SK-N-SH treated with all-trans-retinoic acid at 6 μM for 48 hours (cell line): ENCODE measurements at regions not wholly inside any gene's neighbourhood (a gene's known extent, or its start where the extent isn't known, plus 50 kb on each side); places are given as distances from the start of the nearest gene placed in this dataset.
A peak's percentile ranks its signal among the peaks of the same experiment; 100 is the strongest.

Source experiments
- ATAC-seq: fragments of 200-7000 bp; cut with Tn5 transposase; 3 replicates; pipeline ENCODE4 v1.9.1; 2020; ENCODE audit warnings: mild to moderate bottlenecking, moderate library complexity
- ARNTL ChIP-seq: fragments of 450-650 bp; formaldehyde crosslinking; IDR thresholded peaks from 2 replicates; pipeline ENCODE4 v1.5.0; 2020; ENCODE audit warnings: low read depth, mild to moderate bottlenecking, moderate library complexity, borderline replicate concordance
- BACH2 ChIP-seq: fragments of 250-450 bp; sonication (Bioruptor Pico); IDR thresholded peaks from 2 replicates; pipeline ENCODE4 v1.9.0; 2021; ENCODE audit warnings: mild to moderate bottlenecking, borderline replicate concordance
- CSRNP3 ChIP-seq: fragments of 250-450 bp; sonication (Bioruptor Pico); IDR thresholded peaks from 2 replicates; pipeline ENCODE4 v1.5.1; 2021; ENCODE audit warnings: mild to moderate bottlenecking, moderate library complexity
- GLIS3 ChIP-seq: fragments of 250-450 bp; sonication (Bioruptor Pico); IDR thresholded peaks from 2 replicates; pipeline ENCODE4 v1.5.0; 2020; ENCODE audit warnings: mild to moderate bottlenecking, moderate library complexity
- ISL1 ChIP-seq: fragments of 250-450 bp; sonication (Bioruptor Pico); IDR thresholded peaks from 2 replicates; pipeline ENCODE4 v2.1.2; 2022; ENCODE audit warnings: mild to moderate bottlenecking, moderate library complexity
- OSR1 ChIP-seq: fragments of 250-450 bp; sonication (Bioruptor Pico); IDR thresholded peaks from 2 replicates; pipeline ENCODE4 v1.8.0; 2022; ENCODE audit warnings: moderate library complexity, mild to moderate bottlenecking, inconsistent platforms
- POU6F1 ChIP-seq: fragments of 250-450 bp; sonication (Bioruptor Pico); IDR thresholded peaks from 2 replicates; pipeline ENCODE4 v1.8.0; 2021; ENCODE audit warnings: low read depth, mild to moderate bottlenecking, moderate library complexity, borderline replicate concordance
- PPARA ChIP-seq: fragments of 250-450 bp; sonication (Bioruptor Pico); IDR thresholded peaks from 2 replicates; pipeline ENCODE4 v1.5.0; 2020; ENCODE audit warnings: mild to moderate bottlenecking, borderline replicate concordance
- RARB ChIP-seq: fragments of 250-450 bp; sonication (Bioruptor Pico); IDR thresholded peaks from 2 replicates; pipeline ENCODE4 v1.8.0; 2021; ENCODE audit warnings: mild to moderate bottlenecking, moderate library complexity
- SNAI2 ChIP-seq: fragments of 250-450 bp; sonication (Bioruptor Pico); IDR thresholded peaks from 2 replicates; pipeline ENCODE4 v1.5.0; 2020; ENCODE audit warnings: mild to moderate bottlenecking, moderate library complexity
- TCF4 ChIP-seq: fragments of 250-450 bp; sonication (Bioruptor Pico); IDR thresholded peaks from 2 replicates; pipeline ENCODE4 v1.8.0; 2021; ENCODE audit warnings: mild to moderate bottlenecking, moderate library complexity, borderline replicate concordance
- TOX ChIP-seq: fragments of 250-450 bp; sonication (Bioruptor Pico); IDR thresholded peaks from 2 replicates; pipeline ENCODE4 v1.8.0; 2021; ENCODE audit warnings: mild to moderate bottlenecking, moderate library complexity, borderline replicate concordance
- ZC3H10 ChIP-seq: fragments of 250-450 bp; sonication (Bioruptor Pico); IDR thresholded peaks from 2 replicates; pipeline ENCODE4 v1.5.1; 2021; ENCODE audit warnings: mild to moderate bottlenecking, moderate library complexity
- ZFP3 ChIP-seq: fragments of 250-450 bp; sonication (Bioruptor Pico); IDR thresholded peaks from 2 replicates; pipeline ENCODE4 v1.5.0; 2020; ENCODE audit warnings: mild to moderate bottlenecking, moderate library complexity
- ZFP30 ChIP-seq: fragments of 450-650 bp; formaldehyde crosslinking; IDR thresholded peaks from 2 replicates; pipeline ENCODE4 v1.5.0; 2022; ENCODE audit warnings: mild to moderate bottlenecking, moderate library complexity
- ZNF565 ChIP-seq: fragments of 450-650 bp; formaldehyde crosslinking; conservative IDR thresholded peaks from 2 replicates; pipeline ENCODE4 v1.5.0; 2020; ENCODE audit warnings: low read depth, mild to moderate bottlenecking, moderate library complexity
- ZNF70 ChIP-seq: fragments of 450-650 bp; formaldehyde crosslinking; IDR thresholded peaks from 2 replicates; pipeline ENCODE4 v1.5.0; 2020; ENCODE audit warnings: mild to moderate bottlenecking, moderate library complexity
- ZNF8 ChIP-seq: fragments of 450-650 bp; formaldehyde crosslinking; IDR thresholded peaks from 2 replicates; pipeline ENCODE4 v1.5.0; 2020; ENCODE audit warnings: mild to moderate bottlenecking, moderate library complexity
- TF ChIP-seq, protein P1 (sequence below): fragments of 250-450 bp; sonication (Bioruptor Pico); IDR thresholded peaks from 2 replicates; pipeline ENCODE4 v1.5.0; 2020; ENCODE audit warnings: mild to moderate bottlenecking, moderate library complexity
- TF ChIP-seq, protein P2 (sequence below): fragments of 250-450 bp; sonication (Bioruptor Pico); IDR thresholded peaks from 2 replicates; pipeline ENCODE4 v1.8.0; 2020; ENCODE audit warnings: mild to moderate bottlenecking, moderate library complexity, borderline replicate concordance
- TF ChIP-seq, protein P3 (sequence below): fragments of 250-450 bp; sonication (Bioruptor Pico); IDR thresholded peaks from 2 replicates; pipeline ENCODE4 v1.5.1; 2020; ENCODE audit warnings: low read depth, mild to moderate bottlenecking, moderate library complexity

DNA sequence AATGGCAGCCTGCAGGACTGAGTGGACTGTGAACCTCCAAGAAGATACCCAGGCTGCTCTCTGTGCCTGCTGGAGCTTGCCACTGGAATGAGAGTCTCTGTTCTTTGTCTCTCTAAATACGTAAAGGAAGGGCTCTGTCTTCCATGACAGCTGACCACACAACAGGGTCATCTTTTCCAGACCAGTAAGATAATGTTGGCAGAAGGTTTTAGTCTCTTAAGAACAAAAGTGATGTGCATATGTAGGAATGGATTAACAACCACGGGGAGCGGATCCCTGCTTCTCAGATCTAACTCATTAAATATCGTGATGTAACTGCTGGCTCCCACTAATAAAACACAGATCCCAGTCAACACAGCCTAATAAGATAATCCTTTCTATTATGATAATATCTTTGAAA, 67.5 kb downstream of the MAP10 start (continued):
- TF ChIP-seq, protein P1, sequence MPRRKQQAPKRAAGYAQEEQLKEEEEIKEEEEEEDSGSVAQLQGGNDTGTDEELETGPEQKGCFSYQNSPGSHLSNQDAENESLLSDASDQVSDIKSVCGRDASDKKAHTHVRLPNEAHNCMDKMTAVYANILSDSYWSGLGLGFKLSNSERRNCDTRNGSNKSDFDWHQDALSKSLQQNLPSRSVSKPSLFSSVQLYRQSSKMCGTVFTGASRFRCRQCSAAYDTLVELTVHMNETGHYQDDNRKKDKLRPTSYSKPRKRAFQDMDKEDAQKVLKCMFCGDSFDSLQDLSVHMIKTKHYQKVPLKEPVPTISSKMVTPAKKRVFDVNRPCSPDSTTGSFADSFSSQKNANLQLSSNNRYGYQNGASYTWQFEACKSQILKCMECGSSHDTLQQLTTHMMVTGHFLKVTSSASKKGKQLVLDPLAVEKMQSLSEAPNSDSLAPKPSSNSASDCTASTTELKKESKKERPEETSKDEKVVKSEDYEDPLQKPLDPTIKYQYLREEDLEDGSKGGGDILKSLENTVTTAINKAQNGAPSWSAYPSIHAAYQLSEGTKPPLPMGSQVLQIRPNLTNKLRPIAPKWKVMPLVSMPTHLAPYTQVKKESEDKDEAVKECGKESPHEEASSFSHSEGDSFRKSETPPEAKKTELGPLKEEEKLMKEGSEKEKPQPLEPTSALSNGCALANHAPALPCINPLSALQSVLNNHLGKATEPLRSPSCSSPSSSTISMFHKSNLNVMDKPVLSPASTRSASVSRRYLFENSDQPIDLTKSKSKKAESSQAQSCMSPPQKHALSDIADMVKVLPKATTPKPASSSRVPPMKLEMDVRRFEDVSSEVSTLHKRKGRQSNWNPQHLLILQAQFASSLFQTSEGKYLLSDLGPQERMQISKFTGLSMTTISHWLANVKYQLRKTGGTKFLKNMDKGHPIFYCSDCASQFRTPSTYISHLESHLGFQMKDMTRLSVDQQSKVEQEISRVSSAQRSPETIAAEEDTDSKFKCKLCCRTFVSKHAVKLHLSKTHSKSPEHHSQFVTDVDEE (CRISPR knock-in tag): peak; percentile 87
- peak; percentile 85 for TF ChIP-seq TCF4 (CRISPR knock-in tag)
- no peak for TF ChIP-seq ZFP3 (CRISPR knock-in tag)

- no peak for TF ChIP-seq ISL1
- TF ChIP-seq BACH2 (CRISPR knock-in tag): no peak
- no peak for TF ChIP-seq OSR1
- TF ChIP-seq ARNTL (CRISPR knock-in tag): no peak
- no peak for TF ChIP-seq TOX (CRISPR knock-in tag)
- TF ChIP-seq RARB (CRISPR knock-in tag): no peak
- no peak for TF ChIP-seq ZFP3 (CRISPR knock-in tag)
- no peak for TF ChIP-seq ZFP30 (CRISPR knock-in tag)
- no peak for TF ChIP-seq CSRNP3
- TF ChIP-seq TCF4 (CRISPR knock-in tag): no peak
- no peak for TF ChIP-seq POU6F1 (CRISPR knock-in tag)
- TF ChIP-seq SNAI2: no peak
- no peak for TF ChIP-seq ZC3H10 (CRISPR knock-in tag)
- TF ChIP-seq, protein P2, sequence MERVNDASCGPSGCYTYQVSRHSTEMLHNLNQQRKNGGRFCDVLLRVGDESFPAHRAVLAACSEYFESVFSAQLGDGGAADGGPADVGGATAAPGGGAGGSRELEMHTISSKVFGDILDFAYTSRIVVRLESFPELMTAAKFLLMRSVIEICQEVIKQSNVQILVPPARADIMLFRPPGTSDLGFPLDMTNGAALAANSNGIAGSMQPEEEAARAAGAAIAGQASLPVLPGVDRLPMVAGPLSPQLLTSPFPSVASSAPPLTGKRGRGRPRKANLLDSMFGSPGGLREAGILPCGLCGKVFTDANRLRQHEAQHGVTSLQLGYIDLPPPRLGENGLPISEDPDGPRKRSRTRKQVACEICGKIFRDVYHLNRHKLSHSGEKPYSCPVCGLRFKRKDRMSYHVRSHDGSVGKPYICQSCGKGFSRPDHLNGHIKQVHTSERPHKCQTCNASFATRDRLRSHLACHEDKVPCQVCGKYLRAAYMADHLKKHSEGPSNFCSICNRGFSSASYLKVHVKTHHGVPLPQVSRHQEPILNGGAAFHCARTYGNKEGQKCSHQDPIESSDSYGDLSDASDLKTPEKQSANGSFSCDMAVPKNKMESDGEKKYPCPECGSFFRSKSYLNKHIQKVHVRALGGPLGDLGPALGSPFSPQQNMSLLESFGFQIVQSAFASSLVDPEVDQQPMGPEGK: no peak
- no peak for TF ChIP-seq ZNF70 (CRISPR knock-in tag)
- ATAC-seq: no peak; the same call in 2 of the 3 replicates
Measured at GRCh38 chr1:232873412-232873811, 68.2 kb downstream of the MAP10 start.

- ATAC-seq: no peak
- TF ChIP-seq POU6F1 (CRISPR knock-in tag): no peak
- TF ChIP-seq GLIS3 (CRISPR knock-in tag): no peak
- no peak for TF ChIP-seq ZNF8 (CRISPR knock-in tag)
- no peak for TF ChIP-seq ZNF565 (CRISPR knock-in tag)
- TF ChIP-seq, protein P1 (CRISPR knock-in tag): no peak
- no peak for TF ChIP-seq SNAI2
- no peak for TF ChIP-seq TCF4 (CRISPR knock-in tag)
- TF ChIP-seq, protein P3, sequence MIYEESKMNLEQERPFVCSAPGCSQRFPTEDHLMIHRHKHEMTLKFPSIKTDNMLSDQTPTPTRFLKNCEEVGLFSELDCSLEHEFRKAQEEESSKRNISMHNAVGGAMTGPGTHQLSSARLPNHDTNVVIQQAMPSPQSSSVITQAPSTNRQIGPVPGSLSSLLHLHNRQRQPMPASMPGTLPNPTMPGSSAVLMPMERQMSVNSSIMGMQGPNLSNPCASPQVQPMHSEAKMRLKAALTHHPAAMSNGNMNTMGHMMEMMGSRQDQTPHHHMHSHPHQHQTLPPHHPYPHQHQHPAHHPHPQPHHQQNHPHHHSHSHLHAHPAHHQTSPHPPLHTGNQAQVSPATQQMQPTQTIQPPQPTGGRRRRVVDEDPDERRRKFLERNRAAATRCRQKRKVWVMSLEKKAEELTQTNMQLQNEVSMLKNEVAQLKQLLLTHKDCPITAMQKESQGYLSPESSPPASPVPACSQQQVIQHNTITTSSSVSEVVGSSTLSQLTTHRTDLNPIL (CRISPR knock-in tag): no peak
- TF ChIP-seq ISL1: no peak
- TF ChIP-seq OSR1: no peak
- TF ChIP-seq ZNF70 (CRISPR knock-in tag): no peak
- no peak for TF ChIP-seq PPARA (CRISPR knock-in tag)
- no peak for TF ChIP-seq ZC3H10 (CRISPR knock-in tag)
Measured at GRCh38 chr1:232873931-232874330, 68.7 kb downstream of the MAP10 start.
